ENCODE measurements at regions not wholly inside any gene's neighbourhood (a gene's known extent, or its start where the extent isn't known, plus 50 kb on each side); places are given as distances from the start of the nearest gene placed in this dataset.

GRCh38 chr5:38113880-38114279 lies 144.5 kb upstream of the EGFLAM start:
- TF ChIP-seq CTCF (IDR thresholded peaks at IDR 0.05) (no peak), POLR2A (IDR thresholded peaks at IDR 0.05) (no peak)

Measured in breast epithelium (tissue), 3 donors.